Right atrium auricular region (tissue), 2 donors: ENCODE measurements at regions not wholly inside any gene's neighbourhood (a gene's known extent, or its start where the extent isn't known, plus 50 kb on each side); places are given as distances from the start of the nearest gene placed in this dataset.

Source experiments
- DNase-seq: peaks from one replicate; pipeline ENCODE4 v3.0.0-alpha.2; 2019; ENCODE audit warnings: low spot score
- H3K27ac ChIP-seq, 2 donors: fragments of 200-600 bp; sonication (generic); 1 replicate in 1 of 2; 2 replicates in 1 of 2; pipeline ENCODE4 v1.5.1; 2016 to 2019
- H3K27me3 ChIP-seq, 2 donors: fragments of 200-600 bp; sonication (generic); one replicate each; pipeline versions ENCODE4 v1.5.1 to v1.6.0; 2017 to 2019
- H3K36me3 ChIP-seq: fragments of 200-600 bp; sonication (generic); one replicate; pipeline ENCODE4 v1.5.1; 2016
- H3K4me1 ChIP-seq, 2 donors: fragments of 200-600 bp; sonication (generic); one replicate each; pipeline versions ENCODE4 v1.5.1 to v1.6.0; 2017 to 2019
- H3K4me3 ChIP-seq, 2 donors: fragments of 200-600 bp; sonication (generic); 1 replicate in 1 of 2; 2 replicates in 1 of 2; pipeline ENCODE4 v1.5.1; 2017 to 2019; ENCODE audit warnings: mild to moderate bottlenecking in 1 of 2, moderate library complexity in 1 of 2
- H3K9me3 ChIP-seq, 2 donors: fragments of 200-600 bp; sonication (generic); one replicate each; pipeline ENCODE4 v1.5.1; 2019
- TF ChIP-seq, protein P1 (sequence below), 2 donors: fragments of 200-600 bp; sonication (generic); IDR thresholded peaks; one replicate each; pipeline ENCODE4 v1.5.1; 2019; ENCODE audit warnings: antibody characterized with exemption in 2 of 2

DNA sequence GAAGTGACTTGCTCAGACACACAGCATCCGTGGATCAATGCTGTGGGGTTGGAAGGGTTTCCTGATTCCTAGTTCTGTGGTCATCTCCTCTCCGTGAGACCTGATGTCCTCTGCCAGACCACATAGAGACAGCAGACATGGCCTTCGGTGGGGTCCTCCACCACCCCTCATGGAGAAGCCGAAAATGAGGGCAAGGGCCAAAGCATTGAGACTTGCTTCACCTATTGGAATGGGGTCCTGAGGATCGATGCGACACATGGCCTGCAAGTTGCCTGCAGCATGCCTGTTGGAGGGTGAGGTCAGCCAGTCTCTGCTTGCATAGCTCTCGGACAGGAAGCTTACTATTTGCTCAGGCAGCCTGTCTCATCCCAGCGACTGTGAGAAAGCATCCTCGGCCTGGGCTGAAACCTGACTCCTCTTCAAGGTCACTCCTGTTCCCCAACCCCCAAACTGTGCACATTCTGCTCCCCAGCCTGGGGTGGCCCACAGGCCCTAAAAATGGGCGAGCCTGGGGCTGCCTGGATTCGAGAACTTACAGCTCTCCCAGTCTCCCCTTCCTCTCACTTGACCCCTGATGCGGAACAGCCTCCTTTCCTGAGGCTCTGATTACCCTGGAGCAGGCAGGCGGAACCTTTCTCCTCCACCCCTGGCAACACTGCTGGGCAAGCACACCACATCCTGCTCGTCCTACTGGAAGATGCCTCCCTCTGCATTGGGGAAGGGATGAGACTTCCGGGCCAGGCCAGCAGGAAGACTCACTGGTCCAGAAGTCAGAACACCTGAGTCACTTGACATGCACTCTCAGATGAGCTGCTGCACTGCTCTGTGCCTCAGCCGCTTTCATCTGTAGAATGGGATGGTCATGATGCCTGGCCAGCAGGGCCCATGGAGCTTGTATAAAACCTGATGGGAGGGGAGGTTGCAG lies 186.9 kb downstream of the RGS3 start:
- H3K4me1 ChIP-seq: peaks cover 0 to 52% of the 10 kb centered on the region in 2 donors
- TF ChIP-seq, protein P1, sequence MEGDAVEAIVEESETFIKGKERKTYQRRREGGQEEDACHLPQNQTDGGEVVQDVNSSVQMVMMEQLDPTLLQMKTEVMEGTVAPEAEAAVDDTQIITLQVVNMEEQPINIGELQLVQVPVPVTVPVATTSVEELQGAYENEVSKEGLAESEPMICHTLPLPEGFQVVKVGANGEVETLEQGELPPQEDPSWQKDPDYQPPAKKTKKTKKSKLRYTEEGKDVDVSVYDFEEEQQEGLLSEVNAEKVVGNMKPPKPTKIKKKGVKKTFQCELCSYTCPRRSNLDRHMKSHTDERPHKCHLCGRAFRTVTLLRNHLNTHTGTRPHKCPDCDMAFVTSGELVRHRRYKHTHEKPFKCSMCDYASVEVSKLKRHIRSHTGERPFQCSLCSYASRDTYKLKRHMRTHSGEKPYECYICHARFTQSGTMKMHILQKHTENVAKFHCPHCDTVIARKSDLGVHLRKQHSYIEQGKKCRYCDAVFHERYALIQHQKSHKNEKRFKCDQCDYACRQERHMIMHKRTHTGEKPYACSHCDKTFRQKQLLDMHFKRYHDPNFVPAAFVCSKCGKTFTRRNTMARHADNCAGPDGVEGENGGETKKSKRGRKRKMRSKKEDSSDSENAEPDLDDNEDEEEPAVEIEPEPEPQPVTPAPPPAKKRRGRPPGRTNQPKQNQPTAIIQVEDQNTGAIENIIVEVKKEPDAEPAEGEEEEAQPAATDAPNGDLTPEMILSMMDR (IDR thresholded peaks at IDR 0.05): no peak

DNA sequence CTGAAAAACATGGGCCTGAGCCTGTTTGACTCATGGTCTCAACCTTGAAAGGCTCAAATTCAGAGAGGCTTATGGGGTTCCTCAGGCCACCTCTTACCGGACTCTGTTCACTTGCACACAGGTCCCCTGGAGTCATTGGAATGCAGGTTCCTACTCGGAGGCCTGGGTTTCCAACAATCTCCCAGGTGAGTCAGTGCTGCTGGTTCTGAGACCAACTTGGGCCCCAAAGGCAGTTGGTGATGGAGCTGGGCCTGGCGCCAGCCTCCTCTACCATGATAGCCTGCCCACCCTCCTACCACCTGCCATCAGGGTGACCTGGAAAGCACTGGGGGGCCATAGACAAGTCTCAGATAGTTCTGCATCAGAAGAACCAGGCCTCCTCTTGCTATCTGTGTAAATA lies 188.4 kb downstream of the RGS3 start:
- no peak for DNase-seq
- H3K9me3 ChIP-seq: no peaks in the 10 kb centered on the region
- TF ChIP-seq, protein P1 (IDR thresholded peaks at IDR 0.05): no peak
- no peak overlapping the region for H3K4me3 ChIP-seq
- no peaks in the 10 kb centered on the region for H3K36me3 ChIP-seq
- no peaks in the 10 kb centered on the region for H3K27me3 ChIP-seq
- H3K4me1 ChIP-seq: peaks cover 0 to 61% of the 10 kb centered on the region in 2 donors
- no peak overlapping the region for H3K27ac ChIP-seq

More for the DNA sequence above, 186.9 kb downstream of the RGS3 start:
- Histone ChIP-seq H3K36me3 (no peaks in the 10 kb centered on the region), H3K27ac (no peak overlapping the region), H3K9me3 (no peaks in the 10 kb centered on the region), H3K4me3 (no peak overlapping the region), H3K27me3 (no peaks in the 10 kb centered on the region)
- DNase-seq: no peak

DNA sequence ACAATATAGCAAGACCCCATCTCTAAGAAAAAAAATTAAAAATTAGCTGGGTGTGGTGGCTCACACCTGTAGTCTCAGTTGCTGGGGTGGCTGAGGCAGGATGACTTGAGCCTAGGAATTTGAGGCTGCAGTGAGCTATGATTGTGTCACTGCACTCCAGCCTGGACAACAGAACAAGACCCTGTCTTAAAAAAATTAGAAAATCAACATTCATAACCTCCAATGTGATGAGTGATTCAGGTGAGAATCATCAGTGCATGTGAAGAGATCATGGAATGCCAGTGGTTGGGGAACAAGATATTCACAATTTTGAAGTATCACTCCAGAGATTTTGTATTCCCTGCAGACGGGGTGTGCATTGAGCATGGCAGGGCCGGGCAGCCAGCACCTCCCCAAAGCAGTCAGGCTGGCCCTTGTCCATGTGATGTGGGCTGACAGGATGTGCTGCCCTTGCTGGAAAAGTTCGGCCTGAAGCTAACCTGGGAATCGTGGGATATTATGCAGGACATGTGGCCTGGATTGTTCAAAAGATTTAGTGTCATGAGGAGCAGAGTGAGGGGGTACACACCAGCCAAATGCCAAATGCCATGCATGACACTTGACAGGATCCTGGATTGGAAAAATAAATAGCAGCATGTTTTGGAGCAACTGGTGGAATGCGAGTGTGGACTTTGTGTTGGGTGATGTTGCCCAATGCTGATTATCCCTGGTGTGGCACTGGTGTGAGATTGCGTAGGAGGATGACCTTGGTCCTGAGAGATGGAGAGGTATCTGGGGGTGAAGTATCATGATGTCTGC lies 189.0 kb downstream of the RGS3 start:
- H3K4me1 ChIP-seq: peaks cover 0 to 68% of the 10 kb centered on the region in 2 donors

DNA sequence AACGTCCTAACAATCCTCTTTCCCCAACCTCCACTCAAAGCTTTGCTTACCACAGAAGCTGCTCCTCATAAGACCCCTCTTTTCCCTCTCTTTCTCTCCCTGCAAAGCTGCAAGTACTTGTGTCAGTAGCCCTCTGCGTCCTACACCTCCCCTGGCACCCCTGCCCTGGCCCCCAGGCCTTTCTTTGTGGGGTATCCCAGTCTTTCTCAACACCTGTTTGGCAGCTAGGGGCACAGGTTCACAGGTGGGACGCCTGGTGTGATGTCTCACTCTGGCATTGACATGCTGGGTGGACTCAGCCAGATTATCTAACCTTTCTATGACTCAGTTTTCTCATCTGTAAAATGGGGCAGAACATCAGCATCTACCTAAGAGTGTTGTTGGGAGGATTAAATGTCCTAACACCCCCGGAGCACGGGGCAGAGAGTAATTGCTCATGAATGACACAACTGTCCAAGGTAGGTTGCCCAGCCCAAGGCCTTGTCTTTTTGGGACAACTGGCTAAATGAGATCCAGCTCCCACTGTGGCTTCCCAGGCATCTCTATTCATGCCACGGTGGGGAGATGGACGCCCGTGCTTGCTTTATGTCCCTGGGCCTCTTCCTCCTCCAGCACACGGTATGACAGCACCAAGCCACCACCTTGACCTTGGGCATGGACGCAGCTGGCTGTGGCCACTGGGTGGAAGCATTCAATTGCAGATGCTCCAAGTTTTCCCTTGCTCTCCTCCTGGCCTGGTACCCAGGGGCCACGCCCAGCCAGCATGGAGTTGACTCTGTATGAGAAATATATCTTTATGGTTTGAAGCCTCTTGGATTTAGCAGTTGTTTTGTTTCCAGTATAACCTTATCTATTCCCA lies 190.4 kb downstream of the RGS3 start:
- no peaks in the 10 kb centered on the region for H3K9me3 ChIP-seq
- H3K27ac ChIP-seq: peak overlapping the region; percentile 65 to 79
- H3K4me1 ChIP-seq: peaks cover 0 to 62% of the 10 kb centered on the region in 2 donors
- TF ChIP-seq, protein P1 (IDR thresholded peaks at IDR 0.05): no peak
- H3K36me3 ChIP-seq: no peaks in the 10 kb centered on the region
- no peak overlapping the region for H3K4me3 ChIP-seq
- H3K27me3 ChIP-seq: no peaks in the 10 kb centered on the region
- no peak for DNase-seq

More for the DNA sequence above, 189.0 kb downstream of the RGS3 start:
- Histone ChIP-seq H3K9me3 (no peaks in the 10 kb centered on the region), H3K4me3 (no peak overlapping the region), H3K27ac (peak overlapping the region in 1 of 2 donors; percentile 25), H3K36me3 (no peaks in the 10 kb centered on the region), H3K27me3 (no peaks in the 10 kb centered on the region)
- DNase-seq: no peak
- TF ChIP-seq, protein P1 (IDR thresholded peaks at IDR 0.05): no peak
